GM23338 (cell line): ENCODE measurements at regions not wholly inside any gene's neighbourhood (a gene's known extent, or its start where the extent isn't known, plus 50 kb on each side); places are given as distances from the start of the nearest gene placed in this dataset.

Experiments used
- CREB1 ChIP-seq: fragments of 250-450 bp; sonication (Bioruptor Pico); IDR thresholded peaks from 2 replicates; pipeline ENCODE4 v1.5.0; 2020; ENCODE audit warnings: low read depth, mild to moderate bottlenecking, moderate library complexity
- CTCF ChIP-seq, 2 experiments: fragments of 200-600 bp in 1 of 2; sonication (generic) in 1 of 2; conservative IDR thresholded peaks; 2 replicates each; pipeline versions ENCODE4 v1.5.1 to v1.6.1; 2016 to 2017; ENCODE audit warnings: antibody characterized with exemption in 2 of 2, low read depth in 2 of 2, mild to moderate bottlenecking in 2 of 2, moderate library complexity in 1 of 2
- JUNB ChIP-seq: IDR thresholded peaks from one replicate; pipeline ENCODE4 v1.6.1; 2016; ENCODE audit warnings: antibody characterized with exemption; ENCODE audit not compliant: unreplicated experiment
- REST ChIP-seq: IDR thresholded peaks from one replicate; pipeline ENCODE4 v1.6.1; 2018; ENCODE audit warnings: antibody characterized with exemption; ENCODE audit not compliant: unreplicated experiment

GRCh38 chr3:137294839-137295238 is 337.1 kb downstream of the IL20RB start:
- TF ChIP-seq REST, result no peak
- TF ChIP-seq JUNB, result no peak
- TF ChIP-seq CREB1 (CRISPR knock-in tag), result no peak
- peak in 1 of 2 experiments; percentile 37; a peak in 2 of 4 replicates for TF ChIP-seq CTCF (conservative IDR thresholded peaks at IDR 0.05; ENCODE audit: low read depth in 2 of 2)
